HFF-Myc (cell line): ENCODE measurements at regions not wholly inside any gene's neighbourhood (a gene's known extent, or its start where the extent isn't known, plus 50 kb on each side); places are given as distances from the start of the nearest gene placed in this dataset.

Experiments used
- DNase-seq: peaks from one replicate; pipeline ENCODE4 v3.0.0-alpha.2; 2011; ENCODE audit warnings: low read depth; ENCODE audit errors: extremely low read depth
- H3K4me3 ChIP-seq: replicated peaks from 2 replicates; pipeline ENCODE4 v1.5.1; 2011; ENCODE audit warnings: low read depth, mild to moderate bottlenecking, control low read depth, low read length
- CTCF ChIP-seq: IDR thresholded peaks from 2 replicates; pipeline ENCODE4 v1.5.1; 2012; ENCODE audit warnings: mild to moderate bottlenecking, low read depth, low read length, control low read depth; ENCODE audit errors: missing control alignments

- DNase-seq: no peak
- no peak overlapping the region for H3K4me3 ChIP-seq
- TF ChIP-seq CTCF: no peak
Measured at GRCh38 chr11:15705891-15706290, 591.2 kb downstream of the INSC start.

- no peak overlapping the region for H3K4me3 ChIP-seq
- no peak for DNase-seq
- no peak for TF ChIP-seq CTCF
Measured at GRCh38 chr11:15707194-15707593, 592.5 kb downstream of the INSC start.

- H3K4me3 ChIP-seq: no peak overlapping the region
- TF ChIP-seq CTCF: no peak
- no peak for DNase-seq
Measured at GRCh38 chr11:15707971-15708370, 593.2 kb downstream of the INSC start.

GRCh38 chr11:15710580-15711275, 596.0 kb downstream of the INSC start:
- TF ChIP-seq CTCF: no peak
- H3K4me3 ChIP-seq: no peak overlapping the region
- no peak for DNase-seq

GRCh38 chr11:15711311-15711710, 596.6 kb downstream of the INSC start:
- DNase-seq: no peak
- no peak for TF ChIP-seq CTCF
- no peak overlapping the region for H3K4me3 ChIP-seq

- H3K4me3 ChIP-seq: no peak overlapping the region
- no peak for DNase-seq
- TF ChIP-seq CTCF: no peak
Measured at GRCh38 chr11:15714641-15715399, 600.1 kb downstream of the INSC start.
